HK-2 (cell line): ENCODE measurements at regions not wholly inside any gene's neighbourhood (a gene's known extent, or its start where the extent isn't known, plus 50 kb on each side); places are given as distances from the start of the nearest gene placed in this dataset.

Source experiments
- DNase-seq: peaks from one replicate; pipeline ENCODE4 v3.0.0-alpha.2; 2018; ENCODE audit not compliant: unreplicated experiment

GRCh38 chr6:167442796-167443680, 118.2 kb downstream of the TTLL2 start:
- no peak for DNase-seq

GRCh38 chr6:167444602-167445346, 119.9 kb downstream of the TTLL2 start:
- DNase-seq = no peak

GRCh38 chr6:167445568-167445967, 120.7 kb downstream of the TTLL2 start:
- no peak for DNase-seq

- no peak for DNase-seq
These were observed 121.2 kb downstream of the TTLL2 start for GRCh38 chr6:167446046-167446445.

GRCh38 chr6:167446971-167447370, 122.1 kb downstream of the TTLL2 start:
- no peak for DNase-seq

GRCh38 chr6:167448378-167448777, 123.5 kb downstream of the TTLL2 start:
- no peak for DNase-seq

GRCh38 chr6:167449094-167449861, 124.4 kb downstream of the TTLL2 start:
- DNase-seq = no peak

- DNase-seq = no peak
These were observed 125.7 kb downstream of the TTLL2 start for GRCh38 chr6:167450626-167451025.

GRCh38 chr6:167452338-167453081, 127.6 kb downstream of the TTLL2 start:
- DNase-seq = no peak

GRCh38 chr6:167453082-167453446, 128.2 kb downstream of the TTLL2 start:
- DNase-seq = no peak

- no peak for DNase-seq
These were observed 129.1 kb downstream of the TTLL2 start for GRCh38 chr6:167454003-167454402.

GRCh38 chr6:167455371-167455770, 130.5 kb downstream of the TTLL2 start:
- no peak for DNase-seq

- no peak for DNase-seq
These were observed 137.8 kb downstream of the TTLL2 start for GRCh38 chr6:167462514-167463312.

GRCh38 chr6:167464177-167464576, 139.3 kb downstream of the TTLL2 start:
- DNase-seq = no peak

GRCh38 chr6:167465482-167465881, 140.6 kb downstream of the TTLL2 start:
- no peak for DNase-seq

- DNase-seq = no peak
These were observed 142.4 kb downstream of the TTLL2 start for GRCh38 chr6:167467282-167467681.

GRCh38 chr6:167467793-167468431, 143.0 kb downstream of the TTLL2 start:
- DNase-seq = no peak

- no peak for DNase-seq
These were observed 144.2 kb downstream of the TTLL2 start for GRCh38 chr6:167469101-167469500.

GRCh38 chr6:167469672-167470071, 144.8 kb downstream of the TTLL2 start:
- DNase-seq = no peak

GRCh38 chr6:167470101-167470835, 145.4 kb downstream of the TTLL2 start:
- DNase-seq = no peak
